Trophoblast cell (in vitro differentiated cells and primary cell): ENCODE measurements at regions not wholly inside any gene's neighbourhood (a gene's known extent, or its start where the extent isn't known, plus 50 kb on each side); places are given as distances from the start of the nearest gene placed in this dataset.

Experiments used
- DNase-seq, 2 donors: peaks; one replicate each; pipeline ENCODE4 v3.0.0-alpha.2; 2016
- H2AFZ ChIP-seq: 2 replicates; pipeline ENCODE4 v1.6.1; 2013; ENCODE audit warnings: low read length, moderate library complexity, mild to moderate bottlenecking; ENCODE audit not compliant: insufficient read depth, poor library complexity
- H2AK5ac ChIP-seq: 2 replicates; pipeline ENCODE4 v1.6.1; 2013; ENCODE audit warnings: mild to moderate bottlenecking, low read length
- H2BK120ac ChIP-seq: 2 replicates; pipeline ENCODE4 v1.6.1; 2013; ENCODE audit warnings: low read length, mild to moderate bottlenecking, moderate library complexity; ENCODE audit not compliant: insufficient read depth, poor library complexity
- H2BK12ac ChIP-seq: 2 replicates; pipeline ENCODE4 v1.6.1; 2013; ENCODE audit warnings: mild to moderate bottlenecking, low read length, moderate library complexity
- H2BK5ac ChIP-seq: 2 replicates; pipeline ENCODE4 v1.6.1; 2013; ENCODE audit warnings: low read length, low read depth, moderate library complexity, mild to moderate bottlenecking; ENCODE audit not compliant: poor library complexity
- H3K14ac ChIP-seq: 2 replicates; pipeline ENCODE4 v1.6.1; 2013; ENCODE audit warnings: mild to moderate bottlenecking, low read length
- H3K18ac ChIP-seq: 2 replicates; pipeline ENCODE4 v1.6.1; 2013; ENCODE audit warnings: mild to moderate bottlenecking, low read length
- H3K23ac ChIP-seq: 2 replicates; pipeline ENCODE4 v1.6.1; 2013; ENCODE audit warnings: low read length
- H3K27ac ChIP-seq: 2 replicates; pipeline ENCODE4 v1.5.1; 2013; ENCODE audit warnings: low read depth, mild to moderate bottlenecking, inconsistent platforms, low read length, moderate library complexity
- H3K27me3 ChIP-seq: 2 replicates; pipeline ENCODE4 v1.6.1; 2013; ENCODE audit warnings: inconsistent platforms, mild to moderate bottlenecking, low read length, moderate library complexity; ENCODE audit not compliant: insufficient read depth
- H3K36me3 ChIP-seq, 2 experiments: 1 replicate in 1 of 2; 2 replicates in 1 of 2; pipeline ENCODE4 v1.6.1; 2013; ENCODE audit warnings: low read length in 2 of 2, mild to moderate bottlenecking in 2 of 2, moderate library complexity in 1 of 2; ENCODE audit not compliant: insufficient read depth in 2 of 2, control insufficient read depth in 1 of 2
- H3K4ac ChIP-seq: 2 replicates; pipeline ENCODE4 v1.6.1; 2013; ENCODE audit warnings: low read depth, mild to moderate bottlenecking, low read length, moderate library complexity
- H3K4me1 ChIP-seq, 2 experiments: 1 replicate in 1 of 2; 2 replicates in 1 of 2; pipeline ENCODE4 v1.6.1; 2013; ENCODE audit warnings: low read length in 2 of 2, mild to moderate bottlenecking in 2 of 2, moderate library complexity in 1 of 2; ENCODE audit not compliant: insufficient read depth in 2 of 2, control insufficient read depth in 1 of 2
- H3K4me2 ChIP-seq: 2 replicates; pipeline ENCODE4 v1.6.1; 2013; ENCODE audit warnings: inconsistent platforms, mild to moderate bottlenecking, low read length, moderate library complexity
- H3K4me3 ChIP-seq: 2 replicates; pipeline ENCODE4 v1.5.1; 2013; ENCODE audit warnings: mild to moderate bottlenecking, low read depth, low read length, inconsistent platforms
- H3K79me1 ChIP-seq: one replicate; pipeline ENCODE4 v1.6.1; 2013; ENCODE audit warnings: low read length
- H3K79me2 ChIP-seq: 2 replicates; pipeline ENCODE4 v1.6.1; 2013; ENCODE audit warnings: low read length, mild to moderate bottlenecking; ENCODE audit not compliant: control insufficient read depth, insufficient read depth, poor library complexity
- H3K9ac ChIP-seq: 2 replicates; pipeline ENCODE4 v1.6.1; 2013; ENCODE audit warnings: mild to moderate bottlenecking, low read length
- H3K9me3 ChIP-seq: 2 replicates; pipeline ENCODE4 v1.6.1; 2013; ENCODE audit warnings: low read depth, mild to moderate bottlenecking, control low read depth, inconsistent platforms, low read length; ENCODE audit not compliant: insufficient read depth
- H4K12ac ChIP-seq: 2 replicates; pipeline ENCODE4 v1.6.1; 2013; ENCODE audit warnings: low read depth, mild to moderate bottlenecking, low read length, moderate library complexity
- H4K8ac ChIP-seq: 2 replicates; pipeline ENCODE4 v1.6.1; 2013; ENCODE audit warnings: low read depth, mild to moderate bottlenecking, low read length, moderate library complexity
- H4K91ac ChIP-seq: one replicate; pipeline ENCODE4 v1.6.1; 2013; ENCODE audit warnings: low read depth, mild to moderate bottlenecking, low read length, moderate library complexity
- WGBS: extraction: QIAGEN DNeasy Blood & Tissue Kit; methylation state at CpG from one replicate; pipeline ENCODE4 v1.1.7; 2013; ENCODE audit warnings: missing lambda C conversion rate; ENCODE audit not compliant: insufficient read length, insufficient coverage; ENCODE audit errors: extremely low coverage; 5-methylcytosine and 5-hydroxymethylcytosine counted together

DNA sequence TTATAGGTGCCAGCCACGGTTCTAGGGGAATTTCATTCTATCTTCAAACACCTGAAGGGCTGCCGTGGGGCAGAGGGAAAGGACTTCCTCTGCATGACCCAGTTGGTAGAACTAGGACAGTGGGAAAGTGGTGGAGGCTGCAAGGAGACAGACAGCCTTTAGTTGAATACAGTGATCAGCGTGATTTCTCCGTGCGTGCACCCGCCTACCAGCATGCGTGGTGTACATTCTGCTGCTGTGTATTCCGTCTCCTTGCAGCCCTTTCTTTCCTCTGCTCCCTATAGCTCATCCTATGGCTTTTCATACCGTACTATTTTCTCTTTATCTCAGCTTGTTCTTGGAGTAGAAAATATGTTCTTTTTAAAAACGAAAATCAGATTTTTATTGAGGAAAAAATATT is 146.9 kb downstream of the MRM1 start:
- Histone ChIP-seq H2BK120ac (no peak overlapping the region), H3K23ac (no peak overlapping the region), H4K12ac (no peak overlapping the region), H2BK5ac (no peak overlapping the region), H3K27me3 (no peaks in the 10 kb centered on the region), H3K4me1 (no peaks in the 10 kb centered on the region), H4K91ac (no peak overlapping the region), H3K9me3 (no peaks in the 10 kb centered on the region), H3K36me3 (no peaks in the 10 kb centered on the region), H4K8ac (no peak overlapping the region), H3K14ac (no peak overlapping the region), H3K4ac (no peak overlapping the region), H2AK5ac (no peak overlapping the region), H3K9ac (no peak overlapping the region), H3K79me2 (no peaks in the 10 kb centered on the region), H3K4me2 (no peak overlapping the region), H2AFZ (no peak overlapping the region), H3K18ac (no peak overlapping the region), H3K4me3 (no peak overlapping the region), H3K79me1 (no peaks in the 10 kb centered on the region), H2BK12ac (no peak overlapping the region), H3K27ac (no peak overlapping the region)
- WGBS, result no CpG with 5 or more reads among the region's 10 CpGs
- DNase-seq, result no peak

DNA sequence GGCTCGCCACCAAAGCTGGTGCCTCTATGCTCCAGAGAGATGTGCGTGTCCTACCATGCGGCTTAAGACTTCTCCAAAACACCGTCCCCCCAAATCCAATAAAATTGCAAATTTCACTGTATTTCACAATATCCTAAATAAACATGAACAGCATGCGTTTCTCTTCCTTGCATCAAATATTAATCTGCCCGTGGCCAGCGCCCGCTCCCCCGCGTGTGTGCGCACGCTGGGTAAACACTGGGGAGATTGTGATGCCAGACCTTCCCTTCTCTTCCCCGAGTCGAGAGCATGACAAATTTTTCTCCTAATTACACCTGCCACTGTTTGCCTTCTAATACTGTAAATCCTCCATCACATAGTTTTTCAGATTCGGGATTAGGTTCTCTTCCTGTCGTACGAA is 148.1 kb downstream of the MRM1 start:
- H3K18ac ChIP-seq, result no peak overlapping the region
- no peak overlapping the region for H2AK5ac ChIP-seq
- H2BK5ac ChIP-seq, result no peak overlapping the region
- H3K9ac ChIP-seq, result no peak overlapping the region
- H3K79me1 ChIP-seq, result no peaks in the 10 kb centered on the region
- 100% methylated on average over 1 of the region's 17 CpGs for WGBS
- no peaks in the 10 kb centered on the region for H3K4me1 ChIP-seq
- no peak overlapping the region for H2BK120ac ChIP-seq
- H3K4me2 ChIP-seq, result no peak overlapping the region
- no peak overlapping the region for H4K12ac ChIP-seq
- H3K27ac ChIP-seq, result no peak overlapping the region
- no peak overlapping the region for H4K8ac ChIP-seq
- no peaks in the 10 kb centered on the region for H3K9me3 ChIP-seq
- DNase-seq, result no peak
- no peak overlapping the region for H4K91ac ChIP-seq
- H3K4ac ChIP-seq, result no peak overlapping the region
- H2AFZ ChIP-seq, result no peak overlapping the region
- H3K4me3 ChIP-seq, result no peak overlapping the region
- no peak overlapping the region for H3K14ac ChIP-seq
- no peaks in the 10 kb centered on the region for H3K27me3 ChIP-seq
- no peaks in the 10 kb centered on the region for H3K36me3 ChIP-seq
- no peak overlapping the region for H2BK12ac ChIP-seq
- no peaks in the 10 kb centered on the region for H3K79me2 ChIP-seq
- H3K23ac ChIP-seq, result no peak overlapping the region

DNA sequence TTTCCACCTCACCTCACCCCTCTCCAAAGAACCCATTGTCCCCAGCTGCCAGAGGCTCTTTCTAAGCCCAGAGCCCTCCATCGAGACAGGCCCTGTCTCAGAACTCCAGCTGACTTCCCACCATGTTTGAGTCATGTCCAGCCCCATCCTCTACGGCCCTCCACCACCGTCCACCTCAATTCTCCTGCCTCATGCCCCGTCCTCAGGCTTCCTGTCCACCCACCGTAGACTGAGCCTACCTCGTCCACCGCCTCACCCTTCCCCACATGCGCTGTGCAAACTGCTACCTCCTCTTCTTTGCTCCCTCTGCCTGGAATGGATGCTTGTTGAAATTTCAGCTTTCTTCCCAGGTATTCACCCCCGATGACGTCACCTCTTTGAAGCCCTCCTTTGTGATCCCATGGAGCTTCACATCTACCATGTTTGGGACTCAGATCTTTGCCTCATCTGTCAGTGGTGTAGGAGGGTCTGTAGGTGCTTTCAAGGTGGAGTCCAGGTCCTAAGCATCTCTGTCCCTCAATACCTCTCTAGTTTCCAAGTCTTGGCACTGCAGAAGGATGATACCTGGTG is 149.0 kb downstream of the MRM1 start:
- Histone ChIP-seq H3K23ac (no peak overlapping the region), H2AK5ac (no peak overlapping the region), H3K79me1 (no peaks in the 10 kb centered on the region), H3K27ac (no peak overlapping the region), H4K8ac (no peak overlapping the region), H3K4me2 (no peak overlapping the region), H3K4me1 (no peaks in the 10 kb centered on the region), H3K27me3 (no peaks in the 10 kb centered on the region), H4K12ac (no peak overlapping the region), H3K9ac (no peak overlapping the region), H2BK12ac (no peak overlapping the region), H2AFZ (no peak overlapping the region), H3K36me3 (no peaks in the 10 kb centered on the region), H3K9me3 (no peaks in the 10 kb centered on the region), H2BK5ac (no peak overlapping the region), H2BK120ac (no peak overlapping the region), H3K4ac (no peak overlapping the region), H3K18ac (no peak overlapping the region), H3K4me3 (no peak overlapping the region), H3K14ac (no peak overlapping the region), H4K91ac (no peak overlapping the region), H3K79me2 (no peaks in the 10 kb centered on the region)
- DNase-seq, result no peak
- WGBS, result no CpG with 5 or more reads among the region's 10 CpGs

DNA sequence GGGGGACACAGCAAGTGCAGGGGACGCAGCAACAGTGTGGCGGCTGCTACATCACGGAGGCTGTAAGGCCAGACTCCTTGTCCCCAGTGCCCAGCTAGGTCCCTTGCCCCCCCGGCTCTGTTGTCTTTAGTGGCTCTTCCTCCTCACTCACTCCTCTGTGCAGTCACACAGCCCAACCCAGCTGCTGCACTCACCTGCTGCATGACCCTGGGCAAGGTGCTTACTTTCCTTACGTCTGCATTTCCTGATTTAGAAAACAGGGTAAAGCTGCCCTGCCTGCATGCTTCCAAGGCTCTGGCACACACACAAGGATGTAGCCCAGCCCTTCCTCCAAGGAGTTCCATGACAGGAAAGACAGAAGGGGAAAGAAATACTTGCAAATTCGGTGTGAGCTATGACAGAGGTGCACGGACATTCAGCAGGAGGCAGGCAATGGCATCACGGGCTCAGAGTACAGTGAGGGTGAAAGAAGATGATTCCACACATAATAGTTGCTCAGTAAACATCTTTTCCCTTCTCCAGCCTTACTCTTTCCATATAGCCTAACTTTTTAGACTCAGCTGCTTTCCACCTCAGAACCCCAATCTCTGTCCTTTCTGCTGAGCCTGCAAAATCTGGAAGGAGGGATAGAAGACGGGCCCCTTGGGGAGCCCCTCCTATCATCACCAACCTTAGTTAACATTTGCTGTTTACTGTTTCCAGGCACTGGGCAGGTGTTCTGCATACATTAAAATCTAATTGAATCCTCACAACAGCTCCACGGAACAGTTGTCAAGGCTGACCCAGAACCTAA is 150.9 kb downstream of the MRM1 start:
- H2BK5ac ChIP-seq, result no peak overlapping the region
- H3K4me1 ChIP-seq, result no peaks in the 10 kb centered on the region
- H4K91ac ChIP-seq, result no peak overlapping the region
- no peak for DNase-seq
- no peaks in the 10 kb centered on the region for H3K79me1 ChIP-seq
- H4K8ac ChIP-seq, result no peak overlapping the region
- H2AFZ ChIP-seq, result no peak overlapping the region
- H3K36me3 ChIP-seq, result no peaks in the 10 kb centered on the region
- H4K12ac ChIP-seq, result no peak overlapping the region
- no peaks in the 10 kb centered on the region for H3K79me2 ChIP-seq
- H3K4me2 ChIP-seq, result no peak overlapping the region
- no peak overlapping the region for H3K23ac ChIP-seq
- H3K27ac ChIP-seq, result no peak overlapping the region
- no peak overlapping the region for H3K14ac ChIP-seq
- H2BK120ac ChIP-seq, result no peak overlapping the region
- WGBS, result no CpG with 5 or more reads among the region's 10 CpGs
- no peak overlapping the region for H3K9ac ChIP-seq
- H2AK5ac ChIP-seq, result no peak overlapping the region
- H2BK12ac ChIP-seq, result no peak overlapping the region
- H3K18ac ChIP-seq, result no peak overlapping the region
- no peak overlapping the region for H3K4ac ChIP-seq
- H3K4me3 ChIP-seq, result no peak overlapping the region
- no peaks in the 10 kb centered on the region for H3K27me3 ChIP-seq
- no peaks in the 10 kb centered on the region for H3K9me3 ChIP-seq
